ENCODE measurements at regions not wholly inside any gene's neighbourhood (a gene's known extent, or its start where the extent isn't known, plus 50 kb on each side); places are given as distances from the start of the nearest gene placed in this dataset.

- TF ChIP-seq CTCF (IDR thresholded peaks at IDR 0.05) = no peak
- DNase-seq (ENCODE audit: low spot score) (no peak), ATAC-seq (ENCODE audit: insufficient number of reproducible peaks, low FRiP score, low read depth) (no peak)
Measured at GRCh38 chr2:236394571-236394970, 130.4 kb upstream of the ASB18 start.

GRCh38 chr2:236395067-236395466, 130.9 kb upstream of the ASB18 start:
- Histone ChIP-seq H3K36me3 (no peaks in the 10 kb centered on the region), H3K27me3 (replicated peaks; ENCODE audit: insufficient read depth) (no peaks in the 10 kb centered on the region), H3K4me3 (no peak overlapping the region), H3K4me1 (ENCODE audit: control insufficient read depth in 1 of 2, low read depth in 2 of 2) (no peaks in the 10 kb centered on the region), H3K27ac (no peak overlapping the region), H3K9me3 (no peaks in the 10 kb centered on the region)
- TF ChIP-seq CTCF (IDR thresholded peaks at IDR 0.05) = no peak
- no peak for ATAC-seq (ENCODE audit: insufficient number of reproducible peaks, low FRiP score, low read depth)
- DNase-seq (ENCODE audit: low spot score) = no peak

More at GRCh38 chr2:236394571-236394970, 130.4 kb upstream of the ASB18 start:
- no peak overlapping the region for H3K27ac ChIP-seq
- no peak overlapping the region for H3K4me3 ChIP-seq
- H3K36me3 ChIP-seq = no peaks in the 10 kb centered on the region
- no peaks in the 10 kb centered on the region for H3K4me1 ChIP-seq (ENCODE audit: control insufficient read depth in 1 of 2, low read depth in 2 of 2)
- H3K9me3 ChIP-seq = no peaks in the 10 kb centered on the region
- H3K27me3 ChIP-seq (replicated peaks; ENCODE audit: insufficient read depth) = no peaks in the 10 kb centered on the region

GRCh38 chr2:236396818-236397350, 132.7 kb upstream of the ASB18 start:
- Histone ChIP-seq H3K4me3 (no peak overlapping the region), H3K36me3 (no peaks in the 10 kb centered on the region), H3K4me1 (ENCODE audit: control insufficient read depth in 1 of 2, low read depth in 2 of 2) (no peaks in the 10 kb centered on the region), H3K9me3 (no peaks in the 10 kb centered on the region), H3K27ac (no peak overlapping the region), H3K27me3 (replicated peaks; ENCODE audit: insufficient read depth) (no peaks in the 10 kb centered on the region)
- TF ChIP-seq CTCF (IDR thresholded peaks at IDR 0.05) = no peak
- no peak for DNase-seq (ENCODE audit: low spot score)
- ATAC-seq (ENCODE audit: insufficient number of reproducible peaks, low FRiP score, low read depth) = no peak

- Histone ChIP-seq H3K4me1 (ENCODE audit: control insufficient read depth in 1 of 2, low read depth in 2 of 2) (no peaks in the 10 kb centered on the region), H3K36me3 (no peaks in the 10 kb centered on the region), H3K9me3 (no peaks in the 10 kb centered on the region), H3K27me3 (replicated peaks; ENCODE audit: insufficient read depth) (no peaks in the 10 kb centered on the region), H3K4me3 (no peak overlapping the region), H3K27ac (no peak overlapping the region)
- TF ChIP-seq CTCF (IDR thresholded peaks at IDR 0.05) = no peak
- no peak for ATAC-seq (ENCODE audit: insufficient number of reproducible peaks, low FRiP score, low read depth)
- DNase-seq (ENCODE audit: low spot score) = no peak
Measured at GRCh38 chr2:236397681-236398080, 133.5 kb upstream of the ASB18 start.

GRCh38 chr2:236399409-236399808, 135.2 kb upstream of the ASB18 start:
- H3K9me3 ChIP-seq = no peaks in the 10 kb centered on the region
- TF ChIP-seq CTCF (IDR thresholded peaks at IDR 0.05) = no peak
- H3K4me3 ChIP-seq = no peak overlapping the region
- H3K27ac ChIP-seq = no peak overlapping the region
- DNase-seq (ENCODE audit: low spot score) = no peak
- no peaks in the 10 kb centered on the region for H3K27me3 ChIP-seq (replicated peaks; ENCODE audit: insufficient read depth)
- no peaks in the 10 kb centered on the region for H3K4me1 ChIP-seq (ENCODE audit: control insufficient read depth in 1 of 2, low read depth in 2 of 2)
- H3K36me3 ChIP-seq = no peaks in the 10 kb centered on the region
- no peak for ATAC-seq (ENCODE audit: insufficient number of reproducible peaks, low FRiP score, low read depth)
